Heart right ventricle (tissue), 16 donors: ENCODE measurements at regions not wholly inside any gene's neighbourhood (a gene's known extent, or its start where the extent isn't known, plus 50 kb on each side); places are given as distances from the start of the nearest gene placed in this dataset.

Experiments
- ATAC-seq, 8 donors: fragments of 200-7000 bp; cut with Tn5 transposase; one replicate each; pipeline ENCODE4 v1.9.1; 2020; ENCODE audit warnings: mild to moderate bottlenecking in 8 of 8, moderate library complexity in 8 of 8, moderate number of reproducible peaks in 1 of 8
- DNase-seq, 2 donors: peaks; one replicate each; pipeline ENCODE4 v3.0.0-alpha.2; 2020
- H3K27ac ChIP-seq, 10 donors: fragments of 200-600 bp; sonication (generic) in 2 of 10; one replicate each; pipeline versions ENCODE4 v1.5.0 to v1.8.0; 2020 to 2022; ENCODE audit warnings: mild to moderate bottlenecking in 3 of 10
- H3K27me3 ChIP-seq, 7 donors: fragments of 200-600 bp; one replicate each; pipeline ENCODE4 v1.8.0; 2021 to 2022; ENCODE audit warnings: mild to moderate bottlenecking in 2 of 7
- H3K36me3 ChIP-seq, 9 donors: fragments of 200-600 bp; sonication (generic) in 1 of 9; one replicate each; pipeline versions ENCODE4 v1.5.0 to v1.8.0; 2020 to 2022; ENCODE audit warnings: mild to moderate bottlenecking in 2 of 9
- H3K4me1 ChIP-seq, 9 donors: fragments of 200-600 bp; sonication (generic) in 1 of 9; one replicate each; pipeline versions ENCODE4 v1.5.0 to v1.8.0; 2020 to 2022; ENCODE audit warnings: mild to moderate bottlenecking in 4 of 9
- H3K4me3 ChIP-seq, 10 donors: fragments of 200-600 bp; sonication (generic) in 2 of 10; one replicate each; pipeline versions ENCODE4 v1.5.0 to v1.8.0; 2020 to 2022; ENCODE audit warnings: mild to moderate bottlenecking in 7 of 10, moderate library complexity in 2 of 10
- H3K9me3 ChIP-seq, 11 donors: fragments of 200-600 bp in 10 of 11; sonication (generic) in 2 of 11; one replicate each; pipeline versions ENCODE4 v1.5.0 to v1.8.0; 2013 to 2022; ENCODE audit warnings: mild to moderate bottlenecking in 2 of 11, control low read depth in 1 of 11, moderate library complexity in 1 of 11
- CTCF ChIP-seq, 9 donors: fragments of 200-600 bp; sonication (generic) in 2 of 9; IDR thresholded peaks; one replicate each; pipeline versions ENCODE4 v1.5.0 to v1.8.0; 2021 to 2022; ENCODE audit warnings: antibody characterized with exemption in 9 of 9, mild to moderate bottlenecking in 5 of 9, moderate library complexity in 1 of 9
- WGBS, 2 donors: extraction: QIAGEN DNeasy Blood & Tissue Kit; methylation state at CpG; one replicate each; pipeline ENCODE4 v1.1.7; 2013; ENCODE audit warnings: inconsistent platforms in 1 of 2; 5-methylcytosine and 5-hydroxymethylcytosine counted together
- intact Hi-C, 10 donors: fragments of 100-400 bp; cut with DNase I; formaldehyde crosslinking; loops; one replicate each; pipeline versions ENCODE4 v1.11.1 to v1.14.2; 2022
- donor health status: Arrhythmogenic right ventricular cardiomyopathy.
- donor health status: ischemic (EF 13 %, LVEDD 7.1; RV severe dilation, severe dysfunction).
- donor health status: healthy with polysubstance abuse.
- donor health status: DM: no; HTN: yes; CAD: no.
- donor health status: DM: no; HTN: no; CAD: no.
- donor health status: ischemic (EF 25% LVEDD 6.9; RV normal size, moderate dysfunction).
- donor health status: ischemic (EF 25% LVEDD 5.7; RV mildly dilated, moderate dysfunction).
- donor health status: healthy.
- donor health status: DM: yes; HTN: yes; CAD: no.
- donor health status: Ischemic cardiomyopathy.
- donor health status: ischemic (EF 35%, LVEDD 5.7; RV mildly dilated, moderate dysfunction).
- donor health status: nonischemic (EF 11% LVEDD 7.7; RV severe dilation, severe dysfunction).
- donor health status: DM: yes; HTN: yes; CAD: no.
- donor health status: PGD.
- donor health status: ischemic (EF 29% LVEDD 5.4; RV normal size, mild dysfunction).
- donor health status: nonischemic (EF 23%, LVEDD 6.1; RV moderate dilation, normal function).

- no peak for DNase-seq
- intact Hi-C loops, result loop anchor here in 4 of 10 donors (5.0 to 10.0 kb wide), 5 partner anchors 93 to 488 kb away; no protein-coding TSS in a partner anchor
- 56 to 63% methylated on average over 16 of the region's 16 CpGs for WGBS, 2 donors
- ATAC-seq, result peak in 2 of 8 donors; percentile 27 to 41
- Histone ChIP-seq H3K27me3 (no peaks in the 10 kb centered on the region), H3K9me3 (no peaks in the 10 kb centered on the region), H3K4me3 (peak overlapping the region in 1 of 10 donors; percentile 10), H3K36me3 (no peaks in the 10 kb centered on the region), H3K27ac (peak overlapping the region; percentile 3 to 86 (median 62)), H3K4me1 (peaks cover 0 to 72% (median 10%) of the 10 kb centered on the region in 9 donors)
- TF ChIP-seq CTCF (IDR thresholded peaks at IDR 0.05), result no peak
Observed at GRCh38 chr6:6734479-6735465, 146.3 kb downstream of the LY86 start.

GRCh38 chr6:6736791-6737654, 148.5 kb downstream of the LY86 start:
- no peaks in the 10 kb centered on the region for H3K9me3 ChIP-seq
- H3K27me3 ChIP-seq, result no peaks in the 10 kb centered on the region
- WGBS, 2 donors, result 43 to 47% methylated on average over 34 of the region's 34 CpGs
- intact Hi-C loops, result loop anchor here in 4 of 10 donors (5.0 to 10.0 kb wide), 5 partner anchors 90 to 485 kb away; no protein-coding TSS in a partner anchor
- peak overlapping the region; percentile 58 to 88 (median 78) for H3K27ac ChIP-seq
- peaks cover 0 to 74% (median 13%) of the 10 kb centered on the region in 9 donors for H3K4me1 ChIP-seq
- ATAC-seq (peak; percentile 77 to 91 (median 88)), DNase-seq (peak; percentile 73 to 83)
- no peak for TF ChIP-seq CTCF (IDR thresholded peaks at IDR 0.05)
- no peaks in the 10 kb centered on the region for H3K36me3 ChIP-seq
- H3K4me3 ChIP-seq, result peak overlapping the region in 9 of 10 donors; percentile 4 to 59 (median 47)

- DNase-seq (no peak), ATAC-seq (peak; percentile 2 to 27 (median 10))
- Histone ChIP-seq H3K36me3 (no peaks in the 10 kb centered on the region), H3K4me1 (peaks cover 0 to 74% (median 13%) of the 10 kb centered on the region in 9 donors), H3K9me3 (no peaks in the 10 kb centered on the region), H3K27me3 (no peaks in the 10 kb centered on the region), H3K4me3 (peak overlapping the region in 9 of 10 donors; percentile 4 to 59 (median 47)), H3K27ac (peak overlapping the region; percentile 58 to 88 (median 78))
- intact Hi-C loops, result loop anchor here in 4 of 10 donors (5.0 to 10.0 kb wide), 5 partner anchors 90 to 485 kb away; no protein-coding TSS in a partner anchor
- 24 to 31% methylated on average over 6 of the region's 6 CpGs for WGBS, 2 donors
- no peak for TF ChIP-seq CTCF (IDR thresholded peaks at IDR 0.05)
Observed at GRCh38 chr6:6737671-6738070, 149.2 kb downstream of the LY86 start.
